GM21576 (cell line): ENCODE measurements at regions not wholly inside any gene's neighbourhood (a gene's known extent, or its start where the extent isn't known, plus 50 kb on each side); places are given as distances from the start of the nearest gene placed in this dataset.

Experiments used
- ATAC-seq: cut with Tn5 transposase; IDR thresholded peaks from one replicate; pipeline ENCODE4 v1.9.1; 2021; ENCODE audit warnings: mild to moderate bottlenecking, moderate library complexity; ENCODE audit not compliant: unreplicated experiment

DNA sequence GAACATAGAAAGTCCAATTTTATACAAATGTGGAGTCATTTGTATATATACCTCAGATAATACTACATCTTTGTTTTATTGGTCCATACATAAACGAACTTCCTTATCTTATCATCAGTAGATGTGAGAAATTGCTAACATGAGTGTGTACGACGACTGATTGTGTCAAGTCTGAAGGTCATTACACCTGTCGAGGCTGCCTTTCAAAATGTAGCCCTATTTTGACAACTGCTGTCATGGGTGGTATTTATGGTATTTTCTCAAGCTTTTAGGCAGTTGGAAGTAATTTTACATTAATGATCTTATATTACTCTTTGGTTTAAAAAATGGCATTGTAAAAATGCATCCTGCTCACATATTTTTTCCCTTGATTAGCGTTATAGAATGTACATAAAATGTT, 183.7 kb upstream of the DNAJC19 start:
- no peak for ATAC-seq

DNA sequence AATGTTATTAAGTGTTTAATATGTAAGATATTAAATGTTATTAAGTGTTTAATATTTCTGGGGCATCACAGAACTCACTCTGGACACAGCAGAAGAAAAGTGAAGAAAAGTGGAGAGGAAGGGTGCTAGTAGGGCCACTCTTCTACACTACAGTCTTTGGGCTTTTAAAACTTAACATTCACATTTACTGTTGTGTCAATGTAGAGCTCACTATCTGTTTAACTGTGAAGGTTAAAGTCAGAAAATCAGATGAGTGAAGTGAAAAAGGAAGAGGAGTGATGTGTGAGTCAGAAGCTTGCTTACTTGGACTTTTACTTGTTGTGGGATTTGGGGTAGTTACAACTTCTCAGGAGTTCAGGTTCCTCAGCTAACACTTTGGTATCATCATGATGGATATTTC, 145.3 kb upstream of the DNAJC19 start:
- ATAC-seq = no peak

GRCh38 chr3:181133832-181134231, 144.3 kb upstream of the DNAJC19 start:
- no peak for ATAC-seq

- ATAC-seq = no peak
Observed at GRCh38 chr3:181105646-181106045, 116.1 kb upstream of the DNAJC19 start.

DNA sequence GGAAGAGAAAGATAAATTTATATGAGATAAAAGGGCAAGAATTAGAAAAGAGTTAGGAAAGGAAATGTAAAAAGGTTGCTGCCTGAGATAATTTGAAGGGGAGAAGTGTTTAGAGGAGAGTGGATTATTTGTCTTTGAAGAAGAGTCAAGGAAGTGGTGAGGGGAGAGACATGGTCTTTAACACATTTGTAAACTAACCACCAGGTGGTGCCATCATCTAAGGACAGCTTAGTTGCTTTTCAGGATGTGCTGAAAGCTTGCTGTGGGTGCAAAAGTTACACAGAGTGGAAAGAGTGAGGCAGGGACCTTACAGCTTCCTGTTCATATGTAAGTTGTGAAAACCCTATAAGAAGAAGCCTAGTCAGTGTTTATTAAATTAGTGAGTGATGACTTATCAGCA, 114.1 kb upstream of the DNAJC19 start:
- ATAC-seq = no peak

- ATAC-seq = no peak
Observed at GRCh38 chr3:181086011-181086410, 96.5 kb upstream of the DNAJC19 start.

- no peak for ATAC-seq
Observed at GRCh38 chr3:181081930-181082329, 92.4 kb upstream of the DNAJC19 start.

DNA sequence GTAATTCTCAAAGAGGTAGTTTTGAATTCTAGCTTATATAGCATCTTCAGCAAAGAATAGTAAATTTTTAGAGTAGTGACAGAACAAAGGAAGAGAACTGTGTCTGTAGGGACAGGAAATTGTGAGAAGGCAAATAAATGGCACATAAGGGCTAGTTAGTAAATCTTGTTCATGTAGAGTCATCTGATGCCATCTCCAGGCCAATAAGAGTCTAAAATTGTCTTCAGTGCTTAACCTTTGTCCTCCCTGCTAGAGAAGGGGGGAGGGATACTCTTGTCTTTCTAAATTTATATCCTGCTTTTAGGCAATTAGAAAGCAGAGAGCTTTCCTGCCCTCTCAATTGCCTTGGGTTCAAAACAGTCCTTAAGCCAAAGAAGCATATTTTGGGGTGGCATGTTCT, 87.0 kb upstream of the DNAJC19 start:
- ATAC-seq = no peak

DNA sequence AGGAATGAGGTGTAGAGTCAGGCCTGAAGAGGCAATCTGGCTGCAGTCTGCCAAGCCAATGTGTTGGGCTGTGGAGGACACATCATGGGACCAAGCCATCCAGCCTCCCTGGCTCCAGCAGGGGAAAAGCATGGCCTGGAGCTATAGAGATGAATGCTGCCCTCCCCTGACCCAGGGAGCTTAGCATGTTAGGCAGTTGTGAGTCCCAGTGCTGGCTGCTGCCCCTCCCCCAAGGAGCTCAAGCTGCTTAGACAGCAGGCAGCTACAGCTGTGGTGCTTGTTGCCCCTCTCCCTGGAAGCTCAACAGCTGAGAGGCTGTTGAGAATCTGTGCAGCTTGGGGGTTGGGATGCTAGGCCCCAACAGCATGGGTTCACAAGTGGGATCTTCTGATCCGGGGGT, 85.6 kb upstream of the DNAJC19 start:
- ATAC-seq = no peak

GRCh38 chr3:181066143-181067087, 76.9 kb upstream of the DNAJC19 start:
- ATAC-seq = no peak

DNA sequence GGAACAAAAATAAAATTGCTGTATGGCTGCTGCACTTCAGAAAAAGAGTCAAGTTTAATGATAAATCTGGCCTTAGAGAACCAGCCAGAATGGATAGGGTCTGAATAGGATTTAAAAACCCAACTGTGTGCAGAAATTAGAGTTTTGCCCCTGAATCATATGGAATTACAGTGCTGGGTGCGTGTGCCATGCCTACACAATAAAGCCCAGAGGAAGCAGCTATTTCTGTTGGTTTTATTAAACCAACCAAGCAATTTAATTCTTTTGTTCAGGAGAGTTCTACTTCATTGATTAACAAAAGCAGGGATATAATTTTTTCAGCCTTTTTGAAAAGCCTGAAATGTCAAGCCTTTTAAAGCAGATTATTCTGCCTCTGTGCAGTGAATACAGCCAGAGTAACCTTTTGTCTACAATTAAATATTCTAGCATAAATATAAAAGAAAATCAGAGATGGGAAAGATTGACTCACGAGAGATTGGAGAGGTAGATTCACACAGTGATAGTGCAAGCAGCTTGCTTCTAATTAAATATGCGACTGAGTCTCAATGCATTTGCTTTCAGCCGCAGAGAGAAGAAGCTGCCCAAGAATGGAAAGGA, 66.7 kb upstream of the DNAJC19 start:
- ATAC-seq = no peak

DNA sequence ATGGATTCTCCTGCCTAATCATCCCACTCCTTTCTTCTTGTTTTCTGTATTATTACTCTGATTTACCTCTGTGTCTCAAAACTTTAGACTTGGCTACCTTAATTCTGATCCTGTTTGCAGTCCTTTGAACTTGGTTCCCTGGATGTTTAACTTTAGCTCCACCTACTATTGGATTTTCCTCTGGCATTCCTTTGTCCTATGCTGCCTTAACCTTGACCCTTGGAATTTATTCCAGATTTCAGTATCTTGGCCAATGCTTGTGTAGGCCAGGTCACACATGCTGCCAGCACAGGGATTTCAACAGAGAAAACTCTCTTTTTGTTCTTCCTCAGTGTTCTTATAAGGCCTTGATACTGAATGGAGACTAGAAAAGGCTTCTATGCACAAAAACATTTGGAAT, 65.0 kb upstream of the DNAJC19 start:
- ATAC-seq = no peak

- ATAC-seq = no peak
Observed at GRCh38 chr3:181052256-181052655, 62.7 kb upstream of the DNAJC19 start.

GRCh38 chr3:181050738-181051137, 61.2 kb upstream of the DNAJC19 start:
- ATAC-seq = no peak

- no peak for ATAC-seq
Observed at GRCh38 chr3:181040030-181040429, 50.5 kb upstream of the DNAJC19 start.
